Colonic mucosa (tissue), 4 donors: ENCODE measurements at regions not wholly inside any gene's neighbourhood (a gene's known extent, or its start where the extent isn't known, plus 50 kb on each side); places are given as distances from the start of the nearest gene placed in this dataset.

Experiments
- DNase-seq: peaks from one replicate; pipeline ENCODE4 v3.0.0-alpha.2; 2020
- H3K27ac ChIP-seq: fragments of 200-600 bp; one replicate; pipeline ENCODE4 v1.8.0; 2021
- H3K27me3 ChIP-seq: fragments of 200-600 bp; one replicate; pipeline ENCODE4 v1.8.0; 2021
- H3K36me3 ChIP-seq: fragments of 200-600 bp; one replicate; pipeline ENCODE4 v1.8.0; 2021
- H3K4me1 ChIP-seq: fragments of 200-600 bp; one replicate; pipeline ENCODE4 v1.8.0; 2021; ENCODE audit warnings: mild to moderate bottlenecking
- H3K4me3 ChIP-seq: fragments of 200-600 bp; one replicate; pipeline ENCODE4 v1.8.0; 2021
- H3K9ac ChIP-seq, 2 donors: one replicate each; pipeline ENCODE4 v1.7.0; 2013; ENCODE audit warnings: control low read depth in 2 of 2, low read depth in 2 of 2, low read length in 2 of 2
- H3K9me3 ChIP-seq: fragments of 200-600 bp; one replicate; pipeline ENCODE4 v1.8.0; 2021
- CTCF ChIP-seq: fragments of 200-600 bp; IDR thresholded peaks from one replicate; pipeline ENCODE4 v1.8.0; 2022; ENCODE audit warnings: antibody characterized with exemption, mild to moderate bottlenecking
- intact Hi-C: fragments of 100-400 bp; cut with DNase I; formaldehyde crosslinking; loops from one replicate; pipeline ENCODE4 v1.14.1; 2022
- donor health status: healthy.
- donor health status: DM: no; HTN: no; CAD: no.
- donor health status: DM: no; HTN: no; CAD: no.

DNA sequence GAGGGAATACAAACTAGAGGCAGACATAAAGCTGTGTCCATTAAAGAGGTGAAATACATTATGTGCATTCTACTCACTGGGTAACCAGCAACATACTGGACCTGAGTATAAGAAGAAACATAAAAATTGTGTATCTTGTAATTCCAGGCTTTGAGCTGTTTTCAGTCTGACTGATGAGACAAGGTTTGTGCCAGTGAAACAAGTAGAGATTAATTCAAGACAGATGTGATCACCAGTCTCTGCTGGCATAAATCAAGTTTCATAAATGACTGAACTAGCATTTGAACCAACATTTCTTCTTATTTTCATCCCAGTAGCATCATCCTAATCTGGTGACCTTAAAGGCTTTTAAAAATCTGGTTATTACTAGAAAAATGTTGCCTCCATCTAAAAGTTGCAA lies 108.8 kb upstream of the RPL38 start:
- no peaks in the 10 kb centered on the region for H3K9me3 ChIP-seq
- no peaks in the 10 kb centered on the region for H3K36me3 ChIP-seq
- no peaks in the 10 kb centered on the region for H3K4me1 ChIP-seq
- no peak overlapping the region for H3K27ac ChIP-seq
- H3K27me3 ChIP-seq, result no peaks in the 10 kb centered on the region
- no peak overlapping the region for H3K4me3 ChIP-seq
- TF ChIP-seq CTCF, result no peak
- H3K9ac ChIP-seq, result no peak overlapping the region
- intact Hi-C loops, result no loop called here
- DNase-seq, result no peak

DNA sequence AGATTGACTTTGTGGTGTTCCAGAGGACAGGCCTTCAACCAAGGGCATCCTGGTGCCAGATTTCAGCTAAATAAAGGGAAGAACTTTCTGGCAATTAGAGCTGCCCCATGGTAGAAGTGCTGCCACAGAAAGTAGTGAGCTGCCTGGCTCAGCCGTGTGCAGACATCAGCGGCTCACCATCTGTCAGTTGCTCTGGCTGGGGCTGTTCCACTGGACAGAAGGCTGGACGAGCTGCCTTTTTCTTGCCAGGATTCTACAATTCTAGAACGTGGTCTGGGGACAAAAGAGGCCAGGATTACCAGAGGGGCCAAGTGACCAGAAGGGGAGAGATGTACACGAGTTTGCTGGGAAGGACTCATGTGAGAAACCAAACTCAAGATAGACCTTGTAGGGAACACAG lies 107.0 kb upstream of the RPL38 start:
- H3K4me1 ChIP-seq, result no peaks in the 10 kb centered on the region
- no peaks in the 10 kb centered on the region for H3K36me3 ChIP-seq
- H3K9me3 ChIP-seq, result no peaks in the 10 kb centered on the region
- H3K27ac ChIP-seq, result no peak overlapping the region
- intact Hi-C loops, result no loop called here
- no peak overlapping the region for H3K9ac ChIP-seq
- no peaks in the 10 kb centered on the region for H3K27me3 ChIP-seq
- DNase-seq, result no peak
- no peak overlapping the region for H3K4me3 ChIP-seq
- TF ChIP-seq CTCF, result no peak

GRCh38 chr17:74097450-74098135 lies 105.9 kb upstream of the RPL38 start:
- no peak overlapping the region for H3K9ac ChIP-seq
- no peaks in the 10 kb centered on the region for H3K36me3 ChIP-seq
- intact Hi-C loops, result no loop called here
- H3K4me1 ChIP-seq, result no peaks in the 10 kb centered on the region
- no peak overlapping the region for H3K4me3 ChIP-seq
- TF ChIP-seq CTCF, result no peak
- no peak overlapping the region for H3K27ac ChIP-seq
- DNase-seq, result no peak
- no peaks in the 10 kb centered on the region for H3K9me3 ChIP-seq
- H3K27me3 ChIP-seq, result no peaks in the 10 kb centered on the region

GRCh38 chr17:74098136-74099024 lies 105.1 kb upstream of the RPL38 start:
- no peak for DNase-seq
- H3K27ac ChIP-seq, result no peak overlapping the region
- H3K27me3 ChIP-seq, result no peaks in the 10 kb centered on the region
- H3K9ac ChIP-seq, result no peak overlapping the region
- no peak overlapping the region for H3K4me3 ChIP-seq
- intact Hi-C loops, result no loop called here
- no peaks in the 10 kb centered on the region for H3K9me3 ChIP-seq
- H3K4me1 ChIP-seq, result no peaks in the 10 kb centered on the region
- no peak for TF ChIP-seq CTCF
- H3K36me3 ChIP-seq, result no peaks in the 10 kb centered on the region

- Histone ChIP-seq H3K27me3 (no peaks in the 10 kb centered on the region), H3K9me3 (no peaks in the 10 kb centered on the region), H3K4me1 (no peaks in the 10 kb centered on the region), H3K36me3 (no peaks in the 10 kb centered on the region), H3K27ac (no peak overlapping the region), H3K9ac (no peak overlapping the region), H3K4me3 (no peak overlapping the region)
- TF ChIP-seq CTCF, result no peak
- no peak for DNase-seq
- intact Hi-C loops, result no loop called here
Measured at GRCh38 chr17:74099442-74100340, 103.8 kb upstream of the RPL38 start.
